GM23338 (cell line): ENCODE measurements at regions not wholly inside any gene's neighbourhood (a gene's known extent, or its start where the extent isn't known, plus 50 kb on each side); places are given as distances from the start of the nearest gene placed in this dataset.

ENCODE experiments used
- ATAC-seq: fragments of 200-7000 bp; cut with Tn5 transposase; 3 replicates; pipeline ENCODE4 v1.9.1; 2020
- DNase-seq: peaks from one replicate; pipeline ENCODE4 v3.0.0-alpha.2; 2015; ENCODE audit warnings: low spot score
- H2AFZ ChIP-seq: fragments of 200-600 bp; sonication (generic); 2 replicates; pipeline ENCODE4 v1.8.0; 2016; ENCODE audit warnings: antibody characterized with exemption, mild to moderate bottlenecking, moderate library complexity
- H3F3A ChIP-seq: fragments of 200-600 bp; sonication (generic); replicated peaks from 2 replicates; pipeline ENCODE4 v1.8.0; 2017; ENCODE audit warnings: antibody characterized with exemption, mixed run types, low read depth
- H3K27ac ChIP-seq: fragments of 200-600 bp; sonication (generic); 2 replicates; pipeline ENCODE4 v1.6.1; 2016; ENCODE audit warnings: low read depth
- H3K27me3 ChIP-seq: fragments of 200-600 bp; sonication (generic); 2 replicates; pipeline ENCODE4 v1.8.0; 2016; ENCODE audit warnings: mild to moderate bottlenecking, mixed run types, moderate library complexity; ENCODE audit not compliant: insufficient read depth
- H3K36me3 ChIP-seq: fragments of 200-600 bp; sonication (generic); 2 replicates; pipeline ENCODE4 v1.8.0; 2016; ENCODE audit warnings: mild to moderate bottlenecking; ENCODE audit not compliant: insufficient read depth
- H3K4me1 ChIP-seq: fragments of 200-600 bp; sonication (generic); 2 replicates; pipeline ENCODE4 v1.8.0; 2016; ENCODE audit warnings: mild to moderate bottlenecking, moderate library complexity; ENCODE audit not compliant: insufficient read depth
- H3K4me2 ChIP-seq: fragments of 200-600 bp; sonication (generic); 2 replicates; pipeline ENCODE4 v1.7.1; 2017; ENCODE audit warnings: mixed run types
- H3K4me3 ChIP-seq: fragments of 200-600 bp; sonication (generic); 2 replicates; pipeline ENCODE4 v1.6.1; 2016; ENCODE audit warnings: mixed run types
- H3K79me2 ChIP-seq: fragments of 200-600 bp; sonication (generic); replicated peaks from 2 replicates; pipeline ENCODE4 v1.8.0; 2017; ENCODE audit warnings: mild to moderate bottlenecking; ENCODE audit not compliant: insufficient read depth
- H3K9me2 ChIP-seq: fragments of 200-600 bp; sonication (generic); 2 replicates; pipeline ENCODE4 v1.8.0; 2017; ENCODE audit not compliant: insufficient read depth
- H4K20me1 ChIP-seq: fragments of 200-600 bp; sonication (generic); replicated peaks from 2 replicates; pipeline ENCODE4 v1.8.0; 2017; ENCODE audit warnings: mild to moderate bottlenecking; ENCODE audit not compliant: insufficient read depth
- H3K27ac Mint-ChIP-seq: 2 replicates; pipeline ENCODE4 v1.8.0; 2020; ENCODE audit warnings: inconsistent platforms, mild to moderate bottlenecking, moderate library complexity, mixed read lengths
- H3K27me3 Mint-ChIP-seq: 3 replicates; pipeline ENCODE4 v1.8.0; 2022; ENCODE audit warnings: low read depth, mild to moderate bottlenecking, moderate library complexity, mixed read lengths, inconsistent platforms; ENCODE audit not compliant: insufficient read depth, poor library complexity
- H3K36me3 Mint-ChIP-seq: 3 replicates; pipeline ENCODE4 v1.8.0; 2021; ENCODE audit warnings: low read depth, mild to moderate bottlenecking, inconsistent platforms, moderate library complexity, mixed read lengths
- H3K4me1 Mint-ChIP-seq: 3 replicates; pipeline ENCODE4 v1.8.0; 2020; ENCODE audit warnings: mild to moderate bottlenecking, inconsistent platforms, mixed read lengths
- H3K4me3 Mint-ChIP-seq: 3 replicates; pipeline ENCODE4 v1.8.0; 2021; ENCODE audit warnings: moderate library complexity, mild to moderate bottlenecking, inconsistent platforms, mixed read lengths
- H3K9me3 Mint-ChIP-seq: 3 replicates; pipeline ENCODE4 v1.8.0; 2020; ENCODE audit warnings: moderate library complexity, mild to moderate bottlenecking, inconsistent platforms, mixed read lengths
- CREB1 ChIP-seq: fragments of 250-450 bp; sonication (Bioruptor Pico); IDR thresholded peaks from 2 replicates; pipeline ENCODE4 v1.5.0; 2020; ENCODE audit warnings: low read depth, mild to moderate bottlenecking, moderate library complexity
- CTCF ChIP-seq, 2 experiments: fragments of 200-600 bp in 1 of 2; sonication (generic) in 1 of 2; conservative IDR thresholded peaks; 2 replicates each; pipeline versions ENCODE4 v1.5.1 to v1.6.1; 2016 to 2017; ENCODE audit warnings: antibody characterized with exemption in 2 of 2, low read depth in 2 of 2, mild to moderate bottlenecking in 2 of 2, moderate library complexity in 1 of 2
- ETS1 ChIP-seq: IDR thresholded peaks from 2 replicates; pipeline ENCODE4 v1.6.1; 2016; ENCODE audit warnings: antibody characterized with exemption
- EZH2 ChIP-seq: fragments of 200-600 bp; sonication (generic); IDR thresholded peaks from one replicate; pipeline ENCODE4 v1.8.0; 2017; ENCODE audit warnings: antibody characterized with exemption, mild to moderate bottlenecking, low read depth; ENCODE audit not compliant: unreplicated experiment
- EZH2phosphoT487 ChIP-seq: fragments of 200-600 bp; sonication (generic); IDR thresholded peaks from one replicate; pipeline ENCODE4 v1.8.1; 2018; ENCODE audit warnings: antibody characterized with exemption; ENCODE audit not compliant: unreplicated experiment
- JUNB ChIP-seq: IDR thresholded peaks from one replicate; pipeline ENCODE4 v1.6.1; 2016; ENCODE audit warnings: antibody characterized with exemption; ENCODE audit not compliant: unreplicated experiment
- NANOG ChIP-seq: IDR thresholded peaks from 2 replicates; pipeline ENCODE4 v1.6.1; 2016; ENCODE audit warnings: antibody characterized with exemption, borderline replicate concordance
- POLR2AphosphoS5 ChIP-seq: IDR thresholded peaks from 2 replicates; pipeline ENCODE4 v1.6.1; 2016; ENCODE audit warnings: antibody characterized with exemption, low read depth
- ZNF114 ChIP-seq: fragments of 250-450 bp; sonication (Bioruptor Pico); IDR thresholded peaks from 2 replicates; pipeline ENCODE4 v1.5.0; 2020; ENCODE audit warnings: mild to moderate bottlenecking, moderate library complexity
- ZNF331 ChIP-seq: fragments of 250-450 bp; sonication (Bioruptor Pico); IDR thresholded peaks from 2 replicates; pipeline ENCODE4 v1.5.0; 2020; ENCODE audit warnings: low read depth, mild to moderate bottlenecking, moderate library complexity
- ZNF462 ChIP-seq: fragments of 250-450 bp; sonication (Bioruptor Pico); IDR thresholded peaks from 2 replicates; pipeline ENCODE4 v1.5.0; 2020; ENCODE audit warnings: mild to moderate bottlenecking, moderate library complexity

GRCh38 chr9:79053598-79053997 lies 518.2 kb upstream of the TLE4 start:
- H3F3A ChIP-seq = no peaks in the 10 kb centered on the region
- no peaks in the 10 kb centered on the region for H3K4me1 Mint-ChIP-seq
- no peak overlapping the region for H3K27ac ChIP-seq
- no peak overlapping the region for H3K4me3 Mint-ChIP-seq
- no peak for DNase-seq
- H3K36me3 ChIP-seq = no peaks in the 10 kb centered on the region
- H3K36me3 Mint-ChIP-seq = no peaks in the 10 kb centered on the region
- no peaks in the 10 kb centered on the region for H3K4me1 ChIP-seq
- TF ChIP-seq NANOG (no peak), EZH2phosphoT487 (no peak), ZNF114 (no peak), ETS1 (no peak), ZNF462 (no peak), JUNB (no peak), ZNF331 (CRISPR knock-in tag) (no peak), EZH2 (no peak), POLR2AphosphoS5 (no peak), CTCF (conservative IDR thresholded peaks at IDR 0.05; ENCODE audit: low read depth in 2 of 2) (no peak), CREB1 (no peak)
- H4K20me1 ChIP-seq = no peaks in the 10 kb centered on the region
- no peak overlapping the region for H3K4me3 ChIP-seq
- no peak overlapping the region for H2AFZ ChIP-seq
- H3K9me2 ChIP-seq = 0 out of 2 replicates have a peak, but pooled peaks cover 5% of the 10 kb centered on the region
- no peaks in the 10 kb centered on the region for H3K9me3 Mint-ChIP-seq
- no peak overlapping the region for H3K27ac Mint-ChIP-seq
- no peak overlapping the region for H3K4me2 ChIP-seq
- H3K27me3 Mint-ChIP-seq = no peaks in the 10 kb centered on the region
- H3K79me2 ChIP-seq = no peaks in the 10 kb centered on the region
- no peak for ATAC-seq
- H3K27me3 ChIP-seq = no peaks in the 10 kb centered on the region
